ENCODE measurements at regions not wholly inside any gene's neighbourhood (a gene's known extent, or its start where the extent isn't known, plus 50 kb on each side); places are given as distances from the start of the nearest gene placed in this dataset.

DNA sequence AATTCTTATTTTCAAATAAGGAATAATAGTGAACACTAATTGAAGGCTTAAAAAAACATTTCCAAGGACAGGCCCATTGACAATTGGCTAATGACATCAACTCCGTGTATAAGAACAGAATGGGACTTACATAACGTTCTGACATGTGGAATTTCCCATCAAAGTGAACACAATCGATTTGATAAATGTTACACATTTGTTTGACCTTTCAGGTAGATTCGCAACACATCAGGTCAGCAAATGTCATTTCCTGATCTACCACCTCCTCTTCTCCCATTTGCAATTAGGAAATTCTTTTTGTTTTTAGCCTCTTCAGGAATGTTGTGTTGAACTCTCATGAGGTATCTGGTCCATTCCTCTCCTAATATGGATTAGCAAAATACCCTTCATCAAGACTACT is 292.9 kb upstream of the SLC14A2 start:
- DNase-seq (ENCODE audit: extremely low read depth, insufficient read length): no peak
- H3K36me3 ChIP-seq (ENCODE audit: control insufficient read depth, insufficient read depth, low read length): no peaks in the 10 kb centered on the region
- H3K4me3 ChIP-seq (replicated peaks; ENCODE audit: low read depth, low read length): no peak overlapping the region
- no peak for TF ChIP-seq CTCF (IDR thresholded peaks at IDR 0.05; ENCODE audit: insufficient read depth, low read length, poor library complexity, severe bottlenecking)
- peaks cover 1% of the 10 kb centered on the region for H3K27me3 ChIP-seq (replicated peaks; ENCODE audit: control insufficient read depth, insufficient read depth, low read length)

- DNase-seq (ENCODE audit: extremely low read depth, insufficient read length): no peak
- Histone ChIP-seq H3K27me3 (replicated peaks; ENCODE audit: control insufficient read depth, insufficient read depth, low read length) (no peaks in the 10 kb centered on the region), H3K36me3 (ENCODE audit: control insufficient read depth, insufficient read depth, low read length) (no peaks in the 10 kb centered on the region), H3K4me3 (replicated peaks; ENCODE audit: low read depth, low read length) (no peak overlapping the region)
- no peak for TF ChIP-seq CTCF (IDR thresholded peaks at IDR 0.05; ENCODE audit: insufficient read depth, low read length, poor library complexity, severe bottlenecking)
These were observed 291.2 kb upstream of the SLC14A2 start for GRCh38 chr18:45324101-45324494.

DNA sequence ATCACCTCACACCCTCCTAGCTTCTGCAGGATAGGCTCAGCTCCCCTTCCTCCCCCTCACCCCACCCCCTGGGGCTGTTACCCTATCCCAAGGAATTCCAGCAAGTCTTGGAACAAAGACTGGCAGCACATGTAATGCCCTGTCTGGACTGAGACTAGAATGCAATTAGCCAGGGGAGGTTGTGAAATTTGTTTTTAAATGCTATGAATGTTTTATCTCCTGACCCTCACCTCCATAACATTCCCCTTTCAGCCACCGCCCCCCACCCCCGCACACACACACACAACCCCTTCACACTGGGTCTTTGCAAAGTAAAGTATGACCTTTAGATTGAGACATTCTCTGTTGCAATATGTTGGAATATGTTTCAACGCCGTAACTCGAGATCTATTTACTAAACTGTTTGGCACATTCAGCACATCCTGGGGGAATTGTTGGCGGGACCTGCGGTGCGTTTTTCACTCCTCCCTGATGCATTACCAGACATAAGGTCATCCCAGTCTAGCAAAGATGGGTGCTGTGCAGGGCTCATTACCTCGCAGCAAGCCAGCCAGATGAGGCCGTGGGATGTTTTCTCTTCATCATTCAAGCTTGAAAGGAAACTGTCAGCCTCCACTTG is 290.7 kb upstream of the SLC14A2 start:
- no peaks in the 10 kb centered on the region for H3K36me3 ChIP-seq (ENCODE audit: control insufficient read depth, insufficient read depth, low read length)
- no peak for DNase-seq (ENCODE audit: extremely low read depth, insufficient read length)
- TF ChIP-seq CTCF (IDR thresholded peaks at IDR 0.05; ENCODE audit: insufficient read depth, low read length, poor library complexity, severe bottlenecking): no peak
- H3K4me3 ChIP-seq (replicated peaks; ENCODE audit: low read depth, low read length): no peak overlapping the region
- no peaks in the 10 kb centered on the region for H3K27me3 ChIP-seq (replicated peaks; ENCODE audit: control insufficient read depth, insufficient read depth, low read length)

DNA sequence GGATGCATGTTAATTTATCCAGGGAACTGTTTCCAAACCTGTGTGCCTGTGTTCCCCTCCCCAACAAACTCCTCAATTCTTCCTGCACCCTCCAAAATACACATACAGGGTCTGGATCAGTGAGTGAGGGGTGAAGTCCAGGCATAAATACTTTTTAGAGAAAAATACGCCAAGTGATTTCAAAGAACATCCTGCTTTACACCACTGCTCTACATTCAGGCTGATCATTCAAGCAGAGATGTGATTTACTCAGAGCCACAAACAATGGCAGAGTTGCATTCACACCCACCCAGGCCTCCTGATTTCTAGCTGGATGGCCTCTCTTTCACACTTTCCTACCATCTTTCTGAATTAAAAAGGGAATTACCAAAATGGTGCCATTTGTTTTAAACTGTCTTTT is 289.5 kb upstream of the SLC14A2 start:
- DNase-seq (ENCODE audit: extremely low read depth, insufficient read length): no peak
- no peaks in the 10 kb centered on the region for H3K27me3 ChIP-seq (replicated peaks; ENCODE audit: control insufficient read depth, insufficient read depth, low read length)
- no peaks in the 10 kb centered on the region for H3K36me3 ChIP-seq (ENCODE audit: control insufficient read depth, insufficient read depth, low read length)
- H3K4me3 ChIP-seq (replicated peaks; ENCODE audit: low read depth, low read length): no peak overlapping the region
- TF ChIP-seq CTCF (IDR thresholded peaks at IDR 0.05; ENCODE audit: insufficient read depth, low read length, poor library complexity, severe bottlenecking): no peak

GRCh38 chr18:45326505-45326904 is 288.8 kb upstream of the SLC14A2 start:
- no peaks in the 10 kb centered on the region for H3K36me3 ChIP-seq (ENCODE audit: control insufficient read depth, insufficient read depth, low read length)
- DNase-seq (ENCODE audit: extremely low read depth, insufficient read length): no peak

More at GRCh38 chr18:45326505-45326904, 288.8 kb upstream of the SLC14A2 start:
- no peak overlapping the region for H3K4me3 ChIP-seq (replicated peaks; ENCODE audit: low read depth, low read length)
- no peaks in the 10 kb centered on the region for H3K27me3 ChIP-seq (replicated peaks; ENCODE audit: control insufficient read depth, insufficient read depth, low read length)
- TF ChIP-seq CTCF (IDR thresholded peaks at IDR 0.05; ENCODE audit: insufficient read depth, low read length, poor library complexity, severe bottlenecking): no peak

All from GM06990 (cell line).